Ishikawa (cell line): ENCODE measurements at regions not wholly inside any gene's neighbourhood (a gene's known extent, or its start where the extent isn't known, plus 50 kb on each side); places are given as distances from the start of the nearest gene placed in this dataset.

Source experiments
- EP300 ChIP-seq: IDR thresholded peaks from 2 replicates; pipeline ENCODE4 v1.6.1; 2012; ENCODE audit warnings: borderline replicate concordance
- TAF1 ChIP-seq: IDR thresholded peaks from 2 replicates; pipeline ENCODE4 v1.6.1; 2012; ENCODE audit warnings: low read depth, mild to moderate bottlenecking
- YY1 ChIP-seq: IDR thresholded peaks from 2 replicates; pipeline ENCODE4 v1.6.1; 2012; ENCODE audit warnings: low read depth

- TF ChIP-seq YY1 (no peak), TAF1 (no peak), EP300 (no peak)
Observed at GRCh38 chr18:34281290-34281689, 56.6 kb upstream of the NOL4 start.
